ENCODE measurements at regions not wholly inside any gene's neighbourhood (a gene's known extent, or its start where the extent isn't known, plus 50 kb on each side); places are given as distances from the start of the nearest gene placed in this dataset.

GRCh38 chr6:147905711-147906110, 397.2 kb downstream of the SAMD5 start:
- TF ChIP-seq EP300 (IDR thresholded peaks at IDR 0.05) (no peak), CTCF (IDR thresholded peaks at IDR 0.05) (no peak), POLR2A (IDR thresholded peaks at IDR 0.05) (no peak)

Measured in tibial nerve (tissue), 4 donors.